ENCODE measurements at regions not wholly inside any gene's neighbourhood (a gene's known extent, or its start where the extent isn't known, plus 50 kb on each side); places are given as distances from the start of the nearest gene placed in this dataset.

GRCh38 chr21:35268261-35268660, 219.2 kb upstream of the RUNX1 start:
- no peak overlapping the region for H3K27ac Mint-ChIP-seq
- intact Hi-C loops (cut with micrococcal nuclease): no loop called here
- peaks cover 6% of the 10 kb centered on the region for H3K27me3 Mint-ChIP-seq
- peaks cover 18% of the 10 kb centered on the region for H3K4me1 Mint-ChIP-seq (ENCODE audit: low read depth)
- H3K4me3 Mint-ChIP-seq: no peak overlapping the region
- H3K36me3 Mint-ChIP-seq (ENCODE audit: low read depth): no peaks in the 10 kb centered on the region
- no peaks in the 10 kb centered on the region for H3K9me3 Mint-ChIP-seq

- H3K9me3 Mint-ChIP-seq: no peaks in the 10 kb centered on the region
- peak overlapping the region; percentile 34 for H3K27ac Mint-ChIP-seq
- intact Hi-C loops (cut with micrococcal nuclease): no loop called here
These were observed 217.4 kb upstream of the RUNX1 start for GRCh38 chr21:35266546-35266945.

GRCh38 chr21:35265170-35265877, 216.2 kb upstream of the RUNX1 start:
- peaks cover 18% of the 10 kb centered on the region for H3K4me1 Mint-ChIP-seq (ENCODE audit: low read depth)
- intact Hi-C loops (cut with micrococcal nuclease): no loop called here

More at GRCh38 chr21:35266546-35266945, 217.4 kb upstream of the RUNX1 start:
- Mint-ChIP-seq H3K4me3 (no peak overlapping the region), H3K27me3 (peaks cover 6% of the 10 kb centered on the region), H3K36me3 (ENCODE audit: low read depth) (no peaks in the 10 kb centered on the region), H3K4me1 (ENCODE audit: low read depth) (peaks cover 18% of the 10 kb centered on the region)

GRCh38 chr21:35259457-35259856, 210.4 kb upstream of the RUNX1 start:
- peak overlapping the region; percentile 14 for H3K27ac Mint-ChIP-seq
- H3K36me3 Mint-ChIP-seq (ENCODE audit: low read depth): no peaks in the 10 kb centered on the region
- H3K9me3 Mint-ChIP-seq: no peaks in the 10 kb centered on the region
- peaks cover 6% of the 10 kb centered on the region for H3K4me1 Mint-ChIP-seq (ENCODE audit: low read depth)
- peaks cover 10% of the 10 kb centered on the region for H3K27me3 Mint-ChIP-seq
- H3K4me3 Mint-ChIP-seq: no peak overlapping the region
- intact Hi-C loops (cut with micrococcal nuclease): no loop called here

More at GRCh38 chr21:35265170-35265877, 216.2 kb upstream of the RUNX1 start:
- Mint-ChIP-seq H3K27ac (peak overlapping the region; percentile 30), H3K9me3 (no peaks in the 10 kb centered on the region), H3K4me3 (no peak overlapping the region), H3K36me3 (ENCODE audit: low read depth) (no peaks in the 10 kb centered on the region), H3K27me3 (peaks cover 6% of the 10 kb centered on the region)

GRCh38 chr21:35258521-35258920, 209.4 kb upstream of the RUNX1 start:
- Mint-ChIP-seq H3K9me3 (no peaks in the 10 kb centered on the region), H3K27me3 (peaks cover 10% of the 10 kb centered on the region), H3K27ac (no peak overlapping the region), H3K4me1 (ENCODE audit: low read depth) (no peaks in the 10 kb centered on the region), H3K36me3 (ENCODE audit: low read depth) (no peaks in the 10 kb centered on the region), H3K4me3 (no peak overlapping the region)
- intact Hi-C loops (cut with micrococcal nuclease): no loop called here

GRCh38 chr21:35257413-35257812, 208.3 kb upstream of the RUNX1 start:
- intact Hi-C loops (cut with micrococcal nuclease): no loop called here
- H3K4me1 Mint-ChIP-seq (ENCODE audit: low read depth): no peaks in the 10 kb centered on the region
- no peaks in the 10 kb centered on the region for H3K9me3 Mint-ChIP-seq
- H3K4me3 Mint-ChIP-seq: no peak overlapping the region
- peaks cover 10% of the 10 kb centered on the region for H3K27me3 Mint-ChIP-seq
- H3K36me3 Mint-ChIP-seq (ENCODE audit: low read depth): no peaks in the 10 kb centered on the region
- no peak overlapping the region for H3K27ac Mint-ChIP-seq

GRCh38 chr21:35256468-35256988, 207.4 kb upstream of the RUNX1 start:
- Mint-ChIP-seq H3K27ac (no peak overlapping the region), H3K4me1 (ENCODE audit: low read depth) (no peaks in the 10 kb centered on the region)
- intact Hi-C loops (cut with micrococcal nuclease): no loop called here

GRCh38 chr21:35254765-35255138, 205.7 kb upstream of the RUNX1 start:
- intact Hi-C loops (cut with micrococcal nuclease): no loop called here
- peaks cover 10% of the 10 kb centered on the region for H3K9me3 Mint-ChIP-seq

More at GRCh38 chr21:35256468-35256988, 207.4 kb upstream of the RUNX1 start:
- Mint-ChIP-seq H3K36me3 (ENCODE audit: low read depth) (no peaks in the 10 kb centered on the region), H3K27me3 (peaks cover 12% of the 10 kb centered on the region), H3K9me3 (no peaks in the 10 kb centered on the region), H3K4me3 (no peak overlapping the region)

GRCh38 chr21:35254006-35254764, 205.1 kb upstream of the RUNX1 start:
- Mint-ChIP-seq H3K4me3 (no peak overlapping the region), H3K9me3 (peaks cover 12% of the 10 kb centered on the region)
- intact Hi-C loops (cut with micrococcal nuclease): no loop called here

More at GRCh38 chr21:35254765-35255138, 205.7 kb upstream of the RUNX1 start:
- Mint-ChIP-seq H3K36me3 (ENCODE audit: low read depth) (peaks cover 6% of the 10 kb centered on the region), H3K4me3 (no peak overlapping the region), H3K4me1 (ENCODE audit: low read depth) (no peaks in the 10 kb centered on the region), H3K27me3 (peaks cover 14% of the 10 kb centered on the region), H3K27ac (no peak overlapping the region)

GRCh38 chr21:35252831-35253230, 203.7 kb upstream of the RUNX1 start:
- H3K4me1 Mint-ChIP-seq (ENCODE audit: low read depth): no peaks in the 10 kb centered on the region
- intact Hi-C loops (cut with micrococcal nuclease): no loop called here
- H3K9me3 Mint-ChIP-seq: peaks cover 19% of the 10 kb centered on the region
- H3K27me3 Mint-ChIP-seq: peaks cover 14% of the 10 kb centered on the region
- H3K4me3 Mint-ChIP-seq: no peak overlapping the region
- H3K27ac Mint-ChIP-seq: no peak overlapping the region
- H3K36me3 Mint-ChIP-seq (ENCODE audit: low read depth): peaks cover 6% of the 10 kb centered on the region

More at GRCh38 chr21:35254006-35254764, 205.1 kb upstream of the RUNX1 start:
- peaks cover 6% of the 10 kb centered on the region for H3K36me3 Mint-ChIP-seq (ENCODE audit: low read depth)
- H3K4me1 Mint-ChIP-seq (ENCODE audit: low read depth): no peaks in the 10 kb centered on the region
- H3K27ac Mint-ChIP-seq: no peak overlapping the region
- H3K27me3 Mint-ChIP-seq: peaks cover 14% of the 10 kb centered on the region

GRCh38 chr21:35249636-35250035, 200.5 kb upstream of the RUNX1 start:
- Mint-ChIP-seq H3K4me1 (ENCODE audit: low read depth) (peaks cover 9% of the 10 kb centered on the region), H3K4me3 (no peak overlapping the region), H3K27me3 (peaks cover 3% of the 10 kb centered on the region), H3K9me3 (peaks cover 19% of the 10 kb centered on the region), H3K36me3 (ENCODE audit: low read depth) (peaks cover 6% of the 10 kb centered on the region), H3K27ac (no peak overlapping the region)
- intact Hi-C loops (cut with micrococcal nuclease): no loop called here

- H3K4me1 Mint-ChIP-seq (ENCODE audit: low read depth): peaks cover 9% of the 10 kb centered on the region
- intact Hi-C loops (cut with micrococcal nuclease): no loop called here
- peaks cover 19% of the 10 kb centered on the region for H3K9me3 Mint-ChIP-seq
- no peak overlapping the region for H3K4me3 Mint-ChIP-seq
- H3K27ac Mint-ChIP-seq: no peak overlapping the region
- no peaks in the 10 kb centered on the region for H3K27me3 Mint-ChIP-seq
- peaks cover 6% of the 10 kb centered on the region for H3K36me3 Mint-ChIP-seq (ENCODE audit: low read depth)
These were observed 196.8 kb upstream of the RUNX1 start for GRCh38 chr21:35245879-35246278.

GRCh38 chr21:35244514-35244913, 195.4 kb upstream of the RUNX1 start:
- Mint-ChIP-seq H3K27ac (no peak overlapping the region), H3K4me1 (ENCODE audit: low read depth) (peaks cover 9% of the 10 kb centered on the region), H3K9me3 (peaks cover 9% of the 10 kb centered on the region), H3K4me3 (no peak overlapping the region), H3K36me3 (ENCODE audit: low read depth) (no peaks in the 10 kb centered on the region), H3K27me3 (peaks cover 1% of the 10 kb centered on the region)
- intact Hi-C loops (cut with micrococcal nuclease): no loop called here

- Mint-ChIP-seq H3K9me3 (peaks cover 4% of the 10 kb centered on the region), H3K27ac (no peak overlapping the region), H3K4me1 (ENCODE audit: low read depth) (peaks cover 9% of the 10 kb centered on the region), H3K27me3 (peaks cover 1% of the 10 kb centered on the region), H3K36me3 (ENCODE audit: low read depth) (peaks cover under 1% of the 10 kb centered on the region), H3K4me3 (no peak overlapping the region)
- intact Hi-C loops (cut with micrococcal nuclease): no loop called here
These were observed 194.1 kb upstream of the RUNX1 start for GRCh38 chr21:35243171-35243570.

Data from dendritic cell treated with granulocyte-macrophage colony-stimulating factor and Interleukin-4, amounts not matched to agents 40 ng/mL and 50 ng/mL, for 4 days (primary cell).